Tibial nerve (tissue), 4 donors: ENCODE measurements at regions not wholly inside any gene's neighbourhood (a gene's known extent, or its start where the extent isn't known, plus 50 kb on each side); places are given as distances from the start of the nearest gene placed in this dataset.

Experiments used
- DNase-seq, 2 donors: peaks; one replicate each; pipeline ENCODE4 v3.0.0-alpha.2; 2019; ENCODE audit warnings: low spot score in 2 of 2
- H3K27ac ChIP-seq, 4 donors: fragments of 200-600 bp; sonication (generic) in 3 of 4; one replicate each; pipeline ENCODE4 v1.5.1; 2017 to 2019; ENCODE audit warnings: mild to moderate bottlenecking in 1 of 4
- H3K27me3 ChIP-seq, 2 donors: fragments of 200-600 bp; sonication (generic) in 1 of 2; one replicate each; pipeline versions ENCODE4 v1.5.1 to v1.6.0; 2017 to 2019
- H3K36me3 ChIP-seq, 3 donors: fragments of 200-600 bp; sonication (generic); one replicate each; pipeline ENCODE4 v1.5.1; 2018 to 2019
- H3K4me1 ChIP-seq, 4 donors: fragments of 200-600 bp; sonication (generic) in 3 of 4; one replicate each; pipeline ENCODE4 v1.5.1; 2017 to 2019
- H3K4me3 ChIP-seq, 4 donors: fragments of 200-600 bp; sonication (generic) in 3 of 4; one replicate each; pipeline ENCODE4 v1.5.1; 2017 to 2019; ENCODE audit warnings: mild to moderate bottlenecking in 1 of 4, moderate library complexity in 1 of 4
- H3K9me3 ChIP-seq, 4 donors: fragments of 200-600 bp; sonication (generic) in 3 of 4; one replicate each; pipeline ENCODE4 v1.5.1; 2017 to 2019
- CTCF ChIP-seq, 5 experiments: fragments of 200-600 bp in 3 of 5; fragments of 450-650 bp in 2 of 5; sonication (generic) in 3 of 5; IDR thresholded peaks; one replicate each; pipeline ENCODE4 v1.5.1; 2016 to 2019; ENCODE audit warnings: antibody characterized with exemption in 5 of 5, mild to moderate bottlenecking in 3 of 5, moderate library complexity in 2 of 5
- EP300 ChIP-seq, 2 donors: sonication (generic); formaldehyde crosslinking; IDR thresholded peaks; one replicate each; pipeline ENCODE4 v1.6.1; 2017; ENCODE audit warnings: antibody characterized with exemption in 2 of 2, mild to moderate bottlenecking in 1 of 2
- POLR2A ChIP-seq, 2 donors: fragments of 450-650 bp; IDR thresholded peaks; one replicate each; pipeline ENCODE4 v1.6.1; 2017; ENCODE audit warnings: antibody characterized with exemption in 2 of 2, mild to moderate bottlenecking in 2 of 2, moderate library complexity in 2 of 2
- WGBS, 2 donors: methylation state at CpG; one replicate each; pipeline ENCODE4 v1.1.5; 2018; 5-methylcytosine and 5-hydroxymethylcytosine counted together

- TF ChIP-seq CTCF (IDR thresholded peaks at IDR 0.05) (no peak), EP300 (IDR thresholded peaks at IDR 0.05) (no peak), POLR2A (IDR thresholded peaks at IDR 0.05) (no peak)
- H3K9me3 ChIP-seq: no peaks in the 10 kb centered on the region
- H3K36me3 ChIP-seq: no peaks in the 10 kb centered on the region
- no peaks in the 10 kb centered on the region for H3K4me1 ChIP-seq
- H3K4me3 ChIP-seq: no peak overlapping the region
- WGBS, 2 donors: 86 to 93% methylated on average over 2 of the region's 2 CpGs
- no peaks in the 10 kb centered on the region for H3K27me3 ChIP-seq
- DNase-seq: no peak
- H3K27ac ChIP-seq: no peak overlapping the region
Observed at GRCh38 chr1:239040523-239040922, 345.8 kb upstream of the CHRM3 start.

- 88 to 90% methylated on average over 5 of the region's 5 CpGs for WGBS, 2 donors
- H3K4me3 ChIP-seq: no peak overlapping the region
- no peak for TF ChIP-seq EP300 (IDR thresholded peaks at IDR 0.05)
- TF ChIP-seq POLR2A (IDR thresholded peaks at IDR 0.05): no peak
- no peak for TF ChIP-seq CTCF (IDR thresholded peaks at IDR 0.05)
Observed at GRCh38 chr1:239031310-239031709, 355.1 kb upstream of the CHRM3 start.

GRCh38 chr1:239025997-239026694 lies 360.2 kb upstream of the CHRM3 start:
- 87 to 90% methylated on average over 7 of the region's 7 CpGs for WGBS, 2 donors
- Histone ChIP-seq H3K4me1 (no peaks in the 10 kb centered on the region), H3K9me3 (no peaks in the 10 kb centered on the region), H3K27me3 (no peaks in the 10 kb centered on the region), H3K36me3 (no peaks in the 10 kb centered on the region), H3K4me3 (no peak overlapping the region), H3K27ac (no peak overlapping the region)
- no peak for TF ChIP-seq CTCF (IDR thresholded peaks at IDR 0.05)
- no peak for TF ChIP-seq EP300 (IDR thresholded peaks at IDR 0.05)
- no peak for DNase-seq

More at GRCh38 chr1:239031310-239031709, 355.1 kb upstream of the CHRM3 start:
- no peaks in the 10 kb centered on the region for H3K27me3 ChIP-seq
- no peaks in the 10 kb centered on the region for H3K36me3 ChIP-seq
- H3K27ac ChIP-seq: no peak overlapping the region
- H3K9me3 ChIP-seq: no peaks in the 10 kb centered on the region
- H3K4me1 ChIP-seq: no peaks in the 10 kb centered on the region
- DNase-seq: no peak

GRCh38 chr1:239025223-239025622 lies 361.1 kb upstream of the CHRM3 start:
- H3K4me3 ChIP-seq: no peak overlapping the region
- no peaks in the 10 kb centered on the region for H3K4me1 ChIP-seq
- no peaks in the 10 kb centered on the region for H3K27me3 ChIP-seq
- TF ChIP-seq CTCF (IDR thresholded peaks at IDR 0.05): no peak
- no peak for TF ChIP-seq POLR2A (IDR thresholded peaks at IDR 0.05)
- no peak for TF ChIP-seq EP300 (IDR thresholded peaks at IDR 0.05)
- no peak for DNase-seq
- 91 to 92% methylated on average over 7 of the region's 7 CpGs for WGBS, 2 donors
- no peaks in the 10 kb centered on the region for H3K36me3 ChIP-seq
- no peak overlapping the region for H3K27ac ChIP-seq
- no peaks in the 10 kb centered on the region for H3K9me3 ChIP-seq

- Histone ChIP-seq H3K27me3 (no peaks in the 10 kb centered on the region), H3K4me1 (no peaks in the 10 kb centered on the region), H3K9me3 (no peaks in the 10 kb centered on the region), H3K4me3 (no peak overlapping the region), H3K27ac (no peak overlapping the region), H3K36me3 (no peaks in the 10 kb centered on the region)
- no peak for DNase-seq
- TF ChIP-seq CTCF (IDR thresholded peaks at IDR 0.05): no peak
- no peak for TF ChIP-seq POLR2A (IDR thresholded peaks at IDR 0.05)
- TF ChIP-seq EP300 (IDR thresholded peaks at IDR 0.05): no peak
- 25 to 40% methylated on average over 4 of the region's 4 CpGs for WGBS, 2 donors
Observed at GRCh38 chr1:239023732-239024360, 362.5 kb upstream of the CHRM3 start.
